ACC112 (cell line): ENCODE measurements at regions not wholly inside any gene's neighbourhood (a gene's known extent, or its start where the extent isn't known, plus 50 kb on each side); places are given as distances from the start of the nearest gene placed in this dataset.

Experiments used
- H2AFZ ChIP-seq: fragments of 200-600 bp; sonication (generic); one replicate; pipeline ENCODE4 v1.6.0; 2017; ENCODE audit warnings: antibody characterized with exemption, low read length; ENCODE audit not compliant: unreplicated experiment
- H3K27ac ChIP-seq: fragments of 200-600 bp; sonication (generic); 2 replicates; pipeline ENCODE4 v1.5.1; 2014; ENCODE audit warnings: low read depth, mild to moderate bottlenecking, antibody characterized with exemption, low read length, moderate library complexity
- H3K27me3 ChIP-seq: fragments of 200-600 bp; sonication (generic); 2 replicates; pipeline ENCODE4 v1.6.1; 2014; ENCODE audit warnings: mild to moderate bottlenecking, antibody characterized with exemption, low read length, moderate library complexity, mixed read lengths; ENCODE audit not compliant: insufficient read depth
- H3K36me3 ChIP-seq: fragments of 200-600 bp; sonication (generic); 2 replicates; pipeline ENCODE4 v1.6.1; 2016; ENCODE audit warnings: mild to moderate bottlenecking, antibody characterized with exemption, low read length, moderate library complexity, mixed read lengths; ENCODE audit not compliant: insufficient read depth
- H3K4me1 ChIP-seq: fragments of 200-600 bp; sonication (generic); one replicate; pipeline ENCODE4 v1.6.1; 2016; ENCODE audit warnings: low read length, mixed read lengths; ENCODE audit not compliant: insufficient read depth, unreplicated experiment, control insufficient read depth
- H3K4me3 ChIP-seq: fragments of 200-600 bp; sonication (generic); 2 replicates; pipeline ENCODE4 v1.5.1; 2014; ENCODE audit warnings: mild to moderate bottlenecking, low read depth, low read length
- H3K79me2 ChIP-seq: fragments of 200-600 bp; sonication (generic); one replicate; pipeline ENCODE4 v1.6.0; 2016; ENCODE audit warnings: low read length; ENCODE audit not compliant: control insufficient read depth, unreplicated experiment, insufficient read depth

DNA sequence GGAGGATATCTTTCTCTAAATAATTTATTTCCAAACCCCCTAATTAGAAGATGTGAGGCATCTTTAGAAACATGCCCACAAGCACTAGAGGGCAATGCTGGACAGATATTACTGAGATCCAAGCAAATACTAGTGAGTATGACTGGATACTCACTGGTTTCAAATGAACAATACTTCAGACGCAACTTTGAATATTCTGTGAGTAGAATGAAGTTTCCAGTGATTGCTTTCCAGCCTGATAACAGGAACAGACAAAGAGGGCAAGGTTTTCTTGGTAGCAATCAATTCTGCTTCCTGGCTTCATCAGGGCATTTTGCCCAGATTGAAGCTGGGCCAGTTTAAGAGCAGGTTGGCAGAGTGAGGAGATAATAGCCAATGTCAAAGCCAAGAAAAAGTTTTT is 442.6 kb upstream of the PDZRN3 start:
- Histone ChIP-seq H3K4me3 (no peak overlapping the region), H3K27me3 (no peaks in the 10 kb centered on the region), H2AFZ (no peak overlapping the region), H3K36me3 (no peaks in the 10 kb centered on the region), H3K79me2 (no peaks in the 10 kb centered on the region), H3K4me1 (no peaks in the 10 kb centered on the region), H3K27ac (no peak overlapping the region)

- Histone ChIP-seq H3K27ac (no peak overlapping the region), H3K4me1 (no peaks in the 10 kb centered on the region), H3K27me3 (no peaks in the 10 kb centered on the region), H3K79me2 (no peaks in the 10 kb centered on the region), H3K4me3 (no peak overlapping the region), H3K36me3 (no peaks in the 10 kb centered on the region), H2AFZ (no peak overlapping the region)
Measured at GRCh38 chr3:74066456-74066855, 441.7 kb upstream of the PDZRN3 start.

DNA sequence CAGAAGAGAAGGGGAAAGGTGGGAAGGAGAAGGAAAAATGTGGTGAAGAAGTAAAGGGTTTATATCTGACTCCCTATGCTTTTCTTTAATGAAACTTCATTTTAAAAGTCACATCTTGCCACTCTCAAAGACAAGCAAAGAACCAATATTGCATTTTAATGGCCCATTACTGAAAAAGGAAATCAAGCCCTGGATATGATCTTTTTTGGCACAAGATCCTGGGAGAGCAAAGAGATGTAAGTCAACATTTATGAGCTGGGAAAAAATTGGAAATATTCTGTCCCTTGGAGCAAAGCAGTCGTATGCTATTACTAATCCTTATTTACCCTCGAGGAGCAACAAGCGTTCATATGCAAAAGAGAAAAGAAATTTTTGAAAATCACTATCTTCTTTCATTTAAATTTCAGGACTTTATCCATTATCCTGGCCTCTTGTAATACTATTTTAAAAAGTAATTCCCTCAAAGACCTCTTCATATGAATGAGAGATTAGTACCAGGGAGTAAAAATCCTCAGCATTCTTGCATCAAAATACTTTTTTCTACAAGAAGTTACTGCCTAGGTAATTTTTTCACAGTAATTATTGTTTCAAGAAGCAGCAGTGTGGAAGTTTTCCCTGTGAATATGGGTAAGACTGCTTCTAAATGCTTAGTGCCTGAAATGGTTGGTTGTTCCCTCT is 435.3 kb upstream of the PDZRN3 start:
- Histone ChIP-seq H3K79me2 (no peaks in the 10 kb centered on the region), H3K27me3 (no peaks in the 10 kb centered on the region; the same call in 1 of the 2 replicates), H3K4me1 (no peaks in the 10 kb centered on the region), H3K36me3 (no peaks in the 10 kb centered on the region), H3K4me3 (no peak overlapping the region), H2AFZ (no peak overlapping the region), H3K27ac (no peak overlapping the region)

DNA sequence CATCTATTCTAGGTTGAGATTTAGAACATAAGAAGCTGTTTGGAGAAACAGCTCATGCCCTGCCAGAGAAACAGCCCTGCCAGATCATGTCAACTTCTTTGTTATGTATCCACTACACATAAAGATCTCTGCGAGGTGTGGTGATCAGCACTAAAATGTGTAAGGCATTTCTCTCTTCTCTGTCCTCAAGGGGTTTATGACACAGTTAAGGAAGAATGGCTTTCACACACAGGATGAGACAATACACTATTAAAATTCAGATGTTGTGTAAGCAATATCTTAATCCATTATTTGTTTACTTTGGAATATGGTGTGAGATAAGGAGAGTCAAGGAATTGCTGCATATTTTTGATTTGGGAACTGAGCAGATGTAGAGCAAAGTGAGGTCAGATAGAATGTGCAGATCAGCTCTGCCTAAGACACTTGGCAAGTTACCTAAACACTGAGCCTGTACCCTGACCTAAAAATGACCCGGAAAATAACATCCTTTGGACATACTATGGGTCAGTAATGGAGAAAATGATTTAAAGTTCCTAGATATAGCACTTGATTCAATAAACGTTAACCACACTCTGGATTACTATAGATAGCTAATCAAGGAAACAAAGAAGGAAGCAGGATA is 434.7 kb upstream of the PDZRN3 start:
- Histone ChIP-seq H3K27me3 (no peaks in the 10 kb centered on the region; the same call in 1 of the 2 replicates), H3K79me2 (no peaks in the 10 kb centered on the region), H3K4me3 (no peak overlapping the region), H3K27ac (no peak overlapping the region), H3K36me3 (no peaks in the 10 kb centered on the region), H3K4me1 (no peaks in the 10 kb centered on the region), H2AFZ (no peak overlapping the region)

DNA sequence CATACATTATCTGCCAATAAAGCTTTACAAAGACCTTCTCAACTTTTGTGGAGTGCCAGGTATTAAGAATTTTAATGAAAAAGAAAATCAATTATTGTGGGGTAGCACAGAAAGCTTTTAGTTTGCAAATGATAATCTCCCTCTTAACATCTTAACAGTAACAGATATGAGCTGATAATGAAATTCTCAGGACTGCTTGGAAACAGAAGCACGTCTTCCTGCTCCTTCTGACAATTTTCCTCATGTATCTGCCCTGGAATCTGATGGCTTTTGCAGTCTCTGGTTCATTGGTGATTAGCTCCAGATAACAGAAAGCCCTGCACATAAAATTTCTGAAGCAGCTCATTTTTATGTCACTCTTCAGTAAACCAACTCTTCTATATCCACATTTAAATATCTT is 432.4 kb upstream of the PDZRN3 start:
- H2AFZ ChIP-seq, result no peak overlapping the region
- H3K4me3 ChIP-seq, result no peak overlapping the region
- no peak overlapping the region for H3K27ac ChIP-seq
- no peaks in the 10 kb centered on the region; the same call in 1 of the 2 replicates for H3K27me3 ChIP-seq
- no peaks in the 10 kb centered on the region for H3K79me2 ChIP-seq
- H3K36me3 ChIP-seq, result no peaks in the 10 kb centered on the region
- no peaks in the 10 kb centered on the region for H3K4me1 ChIP-seq

- Histone ChIP-seq H3K27ac (no peak overlapping the region), H3K4me3 (no peak overlapping the region), H3K27me3 (no peaks in the 10 kb centered on the region), H3K4me1 (no peaks in the 10 kb centered on the region), H3K79me2 (no peaks in the 10 kb centered on the region), H3K36me3 (no peaks in the 10 kb centered on the region), H2AFZ (no peak overlapping the region)
Measured at GRCh38 chr3:74055061-74055460, 430.3 kb upstream of the PDZRN3 start.

- no peaks in the 10 kb centered on the region for H3K4me1 ChIP-seq
- H2AFZ ChIP-seq, result no peak overlapping the region
- H3K27me3 ChIP-seq, result no peaks in the 10 kb centered on the region
Measured at GRCh38 chr3:74054566-74054965, 429.8 kb upstream of the PDZRN3 start.

DNA sequence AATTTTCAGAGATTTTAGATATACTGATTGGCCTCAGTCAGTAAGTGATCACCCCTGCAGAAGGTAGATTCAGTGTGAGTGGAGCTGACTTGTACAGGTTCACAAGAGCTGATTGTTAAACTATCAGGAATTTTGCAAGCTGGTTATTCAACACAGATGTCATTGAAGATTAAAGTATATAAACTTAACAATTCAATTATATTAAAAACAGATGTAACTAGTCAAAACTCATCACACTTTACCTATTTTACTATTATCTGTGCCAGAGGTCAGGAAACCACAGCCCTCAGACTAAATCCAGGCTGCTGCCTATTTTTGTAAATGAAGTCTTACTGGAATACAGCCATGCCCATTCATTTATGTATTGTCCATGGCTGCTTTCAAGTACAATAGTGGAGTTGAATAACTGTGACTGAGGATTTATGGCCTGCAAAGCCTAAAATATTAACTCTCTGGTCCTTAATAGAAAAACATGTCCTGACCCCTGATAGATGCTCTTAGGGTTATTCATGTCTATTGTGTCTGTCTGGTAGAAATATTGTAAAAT is 429.3 kb upstream of the PDZRN3 start:
- Histone ChIP-seq H3K79me2 (no peaks in the 10 kb centered on the region), H3K4me3 (no peak overlapping the region), H3K27me3 (no peaks in the 10 kb centered on the region), H2AFZ (no peak overlapping the region), H3K36me3 (no peaks in the 10 kb centered on the region), H3K27ac (no peak overlapping the region), H3K4me1 (no peaks in the 10 kb centered on the region)

More at GRCh38 chr3:74054566-74054965, 429.8 kb upstream of the PDZRN3 start:
- Histone ChIP-seq H3K27ac (no peak overlapping the region), H3K36me3 (no peaks in the 10 kb centered on the region), H3K4me3 (no peak overlapping the region), H3K79me2 (no peaks in the 10 kb centered on the region)

GRCh38 chr3:74049444-74049843 is 424.7 kb upstream of the PDZRN3 start:
- Histone ChIP-seq H3K27ac (no peak overlapping the region), H3K79me2 (no peaks in the 10 kb centered on the region), H3K36me3 (no peaks in the 10 kb centered on the region), H3K27me3 (no peaks in the 10 kb centered on the region), H3K4me3 (no peak overlapping the region), H3K4me1 (no peaks in the 10 kb centered on the region), H2AFZ (no peak overlapping the region)

DNA sequence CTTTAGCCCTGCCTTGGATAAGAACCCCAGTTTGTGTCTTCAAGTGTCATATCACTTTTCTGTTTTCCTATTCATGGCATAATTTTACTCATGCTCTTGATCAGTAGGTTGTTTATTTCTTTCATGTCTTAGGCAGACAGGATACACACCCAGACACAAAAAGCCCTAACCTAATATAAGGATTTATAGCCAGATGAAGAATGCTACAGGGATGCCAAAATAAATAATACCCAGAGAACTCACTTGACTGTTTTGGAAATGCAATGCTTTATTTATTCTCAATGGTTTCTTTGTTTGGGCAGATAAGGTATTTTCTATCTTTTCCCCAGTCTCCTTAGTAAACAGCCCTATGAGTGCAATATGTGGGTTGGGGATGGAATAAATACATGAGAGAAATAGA is 424.0 kb upstream of the PDZRN3 start:
- H3K36me3 ChIP-seq, result no peaks in the 10 kb centered on the region
- no peak overlapping the region for H3K27ac ChIP-seq
- no peak overlapping the region for H3K4me3 ChIP-seq
- H3K4me1 ChIP-seq, result no peaks in the 10 kb centered on the region
- no peaks in the 10 kb centered on the region for H3K27me3 ChIP-seq
- no peak overlapping the region for H2AFZ ChIP-seq
- H3K79me2 ChIP-seq, result no peaks in the 10 kb centered on the region

DNA sequence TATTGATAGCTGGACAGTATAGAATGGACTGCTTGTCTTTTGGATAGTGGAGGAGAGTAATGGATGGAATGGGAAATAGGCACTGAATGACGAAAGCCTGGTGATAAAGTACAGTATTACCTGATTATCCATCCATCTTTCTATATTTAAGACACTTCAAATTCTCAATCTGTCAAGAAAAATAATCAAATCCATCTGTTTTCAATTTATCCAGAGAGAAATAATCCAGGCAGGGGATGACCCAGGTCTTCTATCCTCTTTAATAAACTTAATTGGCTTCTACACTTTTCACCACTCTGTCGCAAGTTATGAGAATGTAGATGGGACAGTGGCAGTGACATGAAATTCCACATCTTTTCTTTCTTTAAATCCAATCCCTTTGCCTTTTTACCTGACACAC is 420.3 kb upstream of the PDZRN3 start:
- H3K4me1 ChIP-seq, result no peaks in the 10 kb centered on the region
- H3K79me2 ChIP-seq, result no peaks in the 10 kb centered on the region
- no peak overlapping the region for H2AFZ ChIP-seq
- H3K27me3 ChIP-seq, result no peaks in the 10 kb centered on the region
- no peak overlapping the region for H3K27ac ChIP-seq
- H3K36me3 ChIP-seq, result no peaks in the 10 kb centered on the region
- no peak overlapping the region for H3K4me3 ChIP-seq
